ENCODE measurements at regions not wholly inside any gene's neighbourhood (a gene's known extent, or its start where the extent isn't known, plus 50 kb on each side); places are given as distances from the start of the nearest gene placed in this dataset.

DNA sequence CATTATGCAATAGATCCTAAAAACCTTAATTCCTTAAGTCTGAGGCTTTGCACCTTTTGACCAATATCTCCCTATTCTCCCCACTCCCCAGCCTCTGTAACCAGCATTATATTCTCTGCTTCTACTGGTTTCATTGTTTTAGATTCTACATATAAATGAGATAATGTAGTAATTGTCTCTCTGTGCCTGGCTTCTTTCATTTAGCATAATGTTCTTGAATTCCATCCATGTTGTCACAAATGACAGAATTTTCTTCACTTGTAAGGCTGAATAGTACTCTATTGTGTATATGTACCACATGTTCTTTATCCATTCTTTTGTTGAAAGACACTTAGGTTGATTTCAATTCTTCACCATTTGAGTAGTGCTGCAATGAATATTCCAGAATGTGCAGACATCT lies 66.0 kb downstream of the MAGEC1 start:
- in situ Hi-C loops (cut with MboI; ENCODE audit: low pct_unique_long_range_greater_than_20kb, low sequenced_read_pairs, unreplicated experiment): no loop called here
- no peak for DNase-seq (ENCODE audit: low spot score)
- TF ChIP-seq, protein P1, sequence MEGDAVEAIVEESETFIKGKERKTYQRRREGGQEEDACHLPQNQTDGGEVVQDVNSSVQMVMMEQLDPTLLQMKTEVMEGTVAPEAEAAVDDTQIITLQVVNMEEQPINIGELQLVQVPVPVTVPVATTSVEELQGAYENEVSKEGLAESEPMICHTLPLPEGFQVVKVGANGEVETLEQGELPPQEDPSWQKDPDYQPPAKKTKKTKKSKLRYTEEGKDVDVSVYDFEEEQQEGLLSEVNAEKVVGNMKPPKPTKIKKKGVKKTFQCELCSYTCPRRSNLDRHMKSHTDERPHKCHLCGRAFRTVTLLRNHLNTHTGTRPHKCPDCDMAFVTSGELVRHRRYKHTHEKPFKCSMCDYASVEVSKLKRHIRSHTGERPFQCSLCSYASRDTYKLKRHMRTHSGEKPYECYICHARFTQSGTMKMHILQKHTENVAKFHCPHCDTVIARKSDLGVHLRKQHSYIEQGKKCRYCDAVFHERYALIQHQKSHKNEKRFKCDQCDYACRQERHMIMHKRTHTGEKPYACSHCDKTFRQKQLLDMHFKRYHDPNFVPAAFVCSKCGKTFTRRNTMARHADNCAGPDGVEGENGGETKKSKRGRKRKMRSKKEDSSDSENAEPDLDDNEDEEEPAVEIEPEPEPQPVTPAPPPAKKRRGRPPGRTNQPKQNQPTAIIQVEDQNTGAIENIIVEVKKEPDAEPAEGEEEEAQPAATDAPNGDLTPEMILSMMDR (IDR thresholded peaks at IDR 0.05; ENCODE audit: extremely low read depth, insufficient read depth, missing control alignments): no peak

DNA sequence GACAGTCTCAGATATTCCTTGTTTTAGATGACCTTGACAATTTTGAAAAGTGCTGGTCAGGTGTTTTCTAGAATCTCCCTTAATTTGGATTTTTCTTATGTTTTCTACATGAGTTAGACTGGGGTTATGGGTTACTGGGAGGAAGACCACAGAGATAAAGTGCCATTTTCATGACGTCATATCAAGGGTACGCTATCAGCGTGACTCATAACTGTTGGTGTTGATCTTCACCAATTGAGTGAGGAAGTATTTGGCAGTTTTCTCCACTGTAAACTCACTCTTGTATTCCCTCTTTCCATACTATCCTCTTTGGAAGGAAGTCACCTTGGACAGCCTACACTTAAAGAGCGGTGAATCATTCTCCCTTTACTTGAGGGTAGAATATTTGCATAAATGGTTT lies 56.9 kb downstream of the MAGEC1 start:
- TF ChIP-seq, protein P1 (IDR thresholded peaks at IDR 0.05; ENCODE audit: extremely low read depth, insufficient read depth, missing control alignments): no peak
- DNase-seq (ENCODE audit: low spot score): no peak
- in situ Hi-C loops (cut with MboI; ENCODE audit: low pct_unique_long_range_greater_than_20kb, low sequenced_read_pairs, unreplicated experiment): no loop called here

Data from GM13977 (cell line).